Type B pancreatic cell (in vitro differentiated cells): ENCODE measurements at regions not wholly inside any gene's neighbourhood (a gene's known extent, or its start where the extent isn't known, plus 50 kb on each side); places are given as distances from the start of the nearest gene placed in this dataset.

Source experiments
- DNase-seq: peaks from one replicate; pipeline ENCODE4 v3.0.0; 2021; ENCODE audit warnings: mixed read lengths; ENCODE audit not compliant: unreplicated experiment; ENCODE audit errors: extremely low spot score
- H3K27ac Mint-ChIP-seq: 2 replicates; pipeline ENCODE4 v1.8.0; 2021; ENCODE audit warnings: mild to moderate bottlenecking, mixed read lengths
- H3K27me3 Mint-ChIP-seq: 2 replicates; pipeline ENCODE4 v1.8.0; 2021; ENCODE audit warnings: mixed read lengths
- H3K36me3 Mint-ChIP-seq: 2 replicates; pipeline ENCODE4 v1.8.0; 2021; ENCODE audit warnings: mixed read lengths
- H3K4me1 Mint-ChIP-seq: one replicate; pipeline ENCODE4 v1.8.0; 2021; ENCODE audit warnings: mixed read lengths; ENCODE audit not compliant: unreplicated experiment
- H3K4me3 Mint-ChIP-seq: 2 replicates; pipeline ENCODE4 v1.8.0; 2021; ENCODE audit warnings: mild to moderate bottlenecking, mixed read lengths
- H3K9me3 Mint-ChIP-seq: 2 replicates; pipeline ENCODE4 v1.8.0; 2021; ENCODE audit warnings: mixed read lengths
- TF ChIP-seq, protein P1 (sequence below): fragments of 200-600 bp; sonication (generic); conservative IDR thresholded peaks from 2 replicates; pipeline ENCODE4 v1.5.0; 2021; ENCODE audit warnings: antibody characterized with exemption, mild to moderate bottlenecking

DNA sequence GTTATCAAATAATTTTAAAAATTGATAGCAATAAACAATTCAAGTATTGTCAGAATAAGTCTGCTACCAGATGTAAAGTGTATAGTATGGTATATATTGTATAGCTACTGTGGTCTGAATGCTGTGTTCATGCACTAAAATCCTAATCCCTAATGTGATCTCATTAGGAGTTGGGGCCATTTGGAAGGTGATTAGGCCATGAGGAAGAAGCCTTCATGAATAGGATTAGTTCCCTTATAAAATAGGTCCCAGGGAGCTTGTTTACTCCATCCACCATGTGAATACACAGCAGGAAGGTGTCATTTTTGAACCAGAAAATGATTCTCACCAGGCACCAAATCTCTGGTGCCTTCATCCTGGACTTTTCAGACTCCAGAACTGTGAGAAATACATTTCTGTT lies 363.0 kb upstream of the CNTN5 start:
- H3K4me1 Mint-ChIP-seq, result no peaks in the 10 kb centered on the region
- H3K27me3 Mint-ChIP-seq, result no peaks in the 10 kb centered on the region
- no peak for DNase-seq
- TF ChIP-seq, protein P1, sequence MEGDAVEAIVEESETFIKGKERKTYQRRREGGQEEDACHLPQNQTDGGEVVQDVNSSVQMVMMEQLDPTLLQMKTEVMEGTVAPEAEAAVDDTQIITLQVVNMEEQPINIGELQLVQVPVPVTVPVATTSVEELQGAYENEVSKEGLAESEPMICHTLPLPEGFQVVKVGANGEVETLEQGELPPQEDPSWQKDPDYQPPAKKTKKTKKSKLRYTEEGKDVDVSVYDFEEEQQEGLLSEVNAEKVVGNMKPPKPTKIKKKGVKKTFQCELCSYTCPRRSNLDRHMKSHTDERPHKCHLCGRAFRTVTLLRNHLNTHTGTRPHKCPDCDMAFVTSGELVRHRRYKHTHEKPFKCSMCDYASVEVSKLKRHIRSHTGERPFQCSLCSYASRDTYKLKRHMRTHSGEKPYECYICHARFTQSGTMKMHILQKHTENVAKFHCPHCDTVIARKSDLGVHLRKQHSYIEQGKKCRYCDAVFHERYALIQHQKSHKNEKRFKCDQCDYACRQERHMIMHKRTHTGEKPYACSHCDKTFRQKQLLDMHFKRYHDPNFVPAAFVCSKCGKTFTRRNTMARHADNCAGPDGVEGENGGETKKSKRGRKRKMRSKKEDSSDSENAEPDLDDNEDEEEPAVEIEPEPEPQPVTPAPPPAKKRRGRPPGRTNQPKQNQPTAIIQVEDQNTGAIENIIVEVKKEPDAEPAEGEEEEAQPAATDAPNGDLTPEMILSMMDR, result no peak
- no peak overlapping the region for H3K27ac Mint-ChIP-seq
- H3K36me3 Mint-ChIP-seq, result no peaks in the 10 kb centered on the region
- H3K4me3 Mint-ChIP-seq, result no peak overlapping the region
- no peaks in the 10 kb centered on the region for H3K9me3 Mint-ChIP-seq

DNA sequence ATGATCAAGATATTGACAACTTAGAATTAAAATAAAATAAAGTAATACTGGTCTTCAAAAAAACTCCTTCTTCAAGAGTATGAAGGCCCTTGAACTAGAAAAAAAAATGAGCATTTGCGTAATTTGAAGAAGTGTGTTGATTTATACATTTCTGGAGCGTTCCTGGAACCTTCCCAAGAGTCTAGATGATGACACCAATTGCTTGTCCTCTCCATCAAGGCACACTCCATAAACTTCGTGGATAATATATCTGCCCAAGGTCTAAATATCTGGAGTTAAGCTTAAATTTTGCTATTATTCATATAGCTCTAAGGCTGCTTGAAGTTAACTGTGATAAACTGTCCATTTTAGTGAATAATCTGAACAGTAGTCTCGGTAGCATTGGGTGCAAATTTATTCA lies 361.3 kb upstream of the CNTN5 start:
- H3K9me3 Mint-ChIP-seq, result no peaks in the 10 kb centered on the region
- H3K4me3 Mint-ChIP-seq, result no peak overlapping the region
- DNase-seq, result no peak
- H3K36me3 Mint-ChIP-seq, result no peaks in the 10 kb centered on the region
- H3K27me3 Mint-ChIP-seq, result no peaks in the 10 kb centered on the region
- no peak overlapping the region for H3K27ac Mint-ChIP-seq
- TF ChIP-seq, protein P1, result no peak
- H3K4me1 Mint-ChIP-seq, result no peaks in the 10 kb centered on the region

DNA sequence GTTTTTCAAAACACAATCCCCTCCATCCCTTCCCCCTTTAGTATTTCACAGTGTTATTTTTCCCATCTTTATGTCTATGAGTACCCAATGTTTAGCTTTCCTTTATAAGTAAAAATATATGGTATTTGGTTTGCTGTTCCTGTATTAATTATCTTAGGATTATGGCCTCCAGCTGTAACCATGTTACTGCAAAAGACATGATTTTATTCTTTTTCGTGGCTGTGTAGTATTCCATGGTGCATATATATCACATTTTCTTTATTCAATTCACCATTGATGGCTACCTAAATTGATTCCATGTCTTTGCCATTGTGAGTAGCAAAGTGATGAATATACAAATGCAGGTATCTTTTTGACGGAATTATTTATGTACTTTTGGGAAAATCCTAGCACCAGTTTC lies 346.4 kb upstream of the CNTN5 start:
- Mint-ChIP-seq H3K27ac (no peak overlapping the region), H3K36me3 (no peaks in the 10 kb centered on the region), H3K4me3 (no peak overlapping the region), H3K4me1 (no peaks in the 10 kb centered on the region), H3K27me3 (no peaks in the 10 kb centered on the region), H3K9me3 (peaks cover 6% of the 10 kb centered on the region)
- TF ChIP-seq, protein P1, result no peak
- DNase-seq, result no peak

DNA sequence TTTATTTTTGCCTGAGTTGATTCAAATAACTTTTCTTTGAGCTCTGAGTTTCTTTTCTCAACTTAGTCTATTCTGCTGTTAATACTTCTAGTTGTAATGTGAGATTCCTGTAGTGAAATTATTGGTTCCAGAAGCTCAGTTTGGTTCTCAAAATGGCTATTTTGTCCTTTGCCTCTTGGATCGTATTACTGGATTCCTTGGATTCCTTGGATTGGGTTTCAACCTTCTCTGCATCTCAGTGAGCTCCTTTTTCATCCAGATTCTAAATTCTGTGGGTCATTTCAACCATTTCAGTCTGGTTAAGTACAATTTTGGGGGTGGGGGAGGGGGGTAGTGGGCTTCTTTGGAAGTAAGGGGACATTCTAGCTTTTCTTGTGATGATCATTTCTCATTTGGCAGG lies 341.1 kb upstream of the CNTN5 start:
- TF ChIP-seq, protein P1, result no peak
- no peaks in the 10 kb centered on the region for H3K4me1 Mint-ChIP-seq
- no peak overlapping the region for H3K4me3 Mint-ChIP-seq
- DNase-seq, result no peak
- peaks cover 6% of the 10 kb centered on the region for H3K9me3 Mint-ChIP-seq
- no peaks in the 10 kb centered on the region for H3K36me3 Mint-ChIP-seq
- H3K27ac Mint-ChIP-seq, result no peak overlapping the region
- H3K27me3 Mint-ChIP-seq, result no peaks in the 10 kb centered on the region

DNA sequence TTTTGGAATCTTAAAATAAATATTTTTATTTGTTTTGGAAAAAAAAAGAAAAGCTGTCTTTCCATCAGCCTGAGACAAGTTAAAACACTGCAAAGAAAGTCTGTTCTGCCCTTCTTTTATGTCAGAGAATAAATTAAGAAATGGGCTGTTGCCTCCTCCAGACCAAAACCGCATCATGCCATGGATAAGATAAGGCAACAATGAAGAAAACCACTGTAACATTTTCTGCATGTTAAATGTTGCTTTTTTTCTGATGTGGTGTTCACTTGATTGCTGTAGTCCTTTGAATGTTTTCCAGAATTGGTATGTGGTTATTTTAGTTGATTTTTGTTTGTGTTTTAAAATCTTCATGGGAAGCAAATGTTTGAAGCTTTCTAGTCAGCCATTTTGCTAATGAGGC lies 319.2 kb upstream of the CNTN5 start:
- Mint-ChIP-seq H3K4me1 (no peaks in the 10 kb centered on the region), H3K4me3 (no peak overlapping the region), H3K27ac (no peak overlapping the region), H3K9me3 (peaks cover 7% of the 10 kb centered on the region), H3K36me3 (no peaks in the 10 kb centered on the region), H3K27me3 (no peaks in the 10 kb centered on the region)
- TF ChIP-seq, protein P1, result no peak
- DNase-seq, result no peak
